Activated CD8-positive, alpha-beta T cell treated with anti-CD3 and anti-CD28 coated beads, Interleukin-2, amount 10 ng/mL, durations not matched to agents 7 days and 5 days (primary cell): ENCODE measurements at regions not wholly inside any gene's neighbourhood (a gene's known extent, or its start where the extent isn't known, plus 50 kb on each side); places are given as distances from the start of the nearest gene placed in this dataset.

Source experiments
- ATAC-seq: fragments of 150-1000 bp; cut with Tn5 transposase; one replicate; pipeline ENCODE4 v1.10.0; 2021; ENCODE audit warnings: moderate library complexity
- CTCF ChIA-PET: fragments of 350-600 bp; sonication (Branson Sonifier 250); formaldehyde crosslinking; loops from one replicate; lab custom pipeline; 2021; ENCODE audit warnings: antibody characterized with exemption; lab: Charles Lee
- POLR2A ChIA-PET: fragments of 350-600 bp; sonication (Branson Sonifier 250); formaldehyde crosslinking; loops from one replicate; lab custom pipeline; 2021; ENCODE audit warnings: antibody characterized with exemption; lab: Charles Lee
- DNase-seq: peaks from one replicate; pipeline ENCODE4 v3.0.0-alpha.2; 2020
- H3K27ac Mint-ChIP-seq: one replicate; pipeline ENCODE4 v1.8.0; 2021; ENCODE audit warnings: mild to moderate bottlenecking, mixed read lengths
- H3K27me3 Mint-ChIP-seq: one replicate; pipeline ENCODE4 v1.8.0; 2021; ENCODE audit warnings: low read depth, mixed read lengths
- H3K36me3 Mint-ChIP-seq: one replicate; pipeline ENCODE4 v1.8.0; 2021; ENCODE audit warnings: low read depth, mixed read lengths
- H3K4me1 Mint-ChIP-seq: one replicate; pipeline ENCODE4 v1.8.0; 2021; ENCODE audit warnings: low read depth, mixed read lengths
- H3K4me3 Mint-ChIP-seq: one replicate; pipeline ENCODE4 v1.8.0; 2021; ENCODE audit warnings: mild to moderate bottlenecking, mixed read lengths
- H3K9me3 Mint-ChIP-seq: one replicate; pipeline ENCODE4 v1.8.0; 2022; ENCODE audit warnings: mixed read lengths; ENCODE audit not compliant: insufficient read depth

DNA sequence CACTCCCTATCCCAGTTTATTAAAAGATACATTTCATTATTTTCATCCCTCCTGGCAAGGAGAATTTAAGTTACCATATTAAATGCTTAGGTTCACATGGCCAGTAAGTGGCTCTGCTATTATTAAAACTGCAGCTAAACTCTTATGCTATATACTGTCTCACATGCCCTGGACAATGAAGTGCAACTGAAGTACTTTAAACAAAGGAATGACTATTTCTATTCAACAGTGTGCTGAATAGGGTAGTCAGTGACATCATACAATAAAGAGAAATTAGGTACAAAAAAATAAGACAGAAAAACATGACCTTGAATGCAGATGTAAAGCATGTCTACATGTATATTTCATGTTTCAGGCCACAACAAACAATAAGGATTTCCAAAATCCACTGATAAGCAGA, 282.6 kb upstream of the SMC2 start:
- H3K4me1 Mint-ChIP-seq = no peaks in the 10 kb centered on the region
- ChIA-PET POLR2A (no interaction called here), CTCF (no interaction called here)
- no peak overlapping the region for H3K4me3 Mint-ChIP-seq
- no peaks in the 10 kb centered on the region for H3K9me3 Mint-ChIP-seq
- no peaks in the 10 kb centered on the region for H3K36me3 Mint-ChIP-seq
- no peak for DNase-seq
- no peaks in the 10 kb centered on the region for H3K27me3 Mint-ChIP-seq
- no peak overlapping the region for H3K27ac Mint-ChIP-seq
- no peak for ATAC-seq

DNA sequence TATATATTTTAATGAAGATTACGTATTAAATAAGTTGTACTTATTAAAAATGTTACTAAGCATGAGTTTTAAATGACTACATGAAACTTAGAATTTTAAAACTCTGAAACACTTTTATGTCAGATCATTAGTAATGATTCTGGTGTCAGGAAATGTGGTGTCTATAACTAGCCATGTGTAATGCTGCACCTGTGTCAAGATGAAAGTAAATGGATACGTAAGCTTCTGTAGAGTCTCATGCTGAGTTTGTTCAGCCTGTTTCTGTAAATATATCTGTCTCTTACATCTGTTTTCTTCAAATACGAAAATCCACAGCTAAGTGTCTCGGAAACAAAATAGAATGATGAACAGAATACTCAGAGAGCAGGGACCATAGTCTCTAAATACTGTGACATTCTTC, 278.0 kb upstream of the SMC2 start:
- POLR2A ChIA-PET = no interaction called here
- no peak for ATAC-seq
- CTCF ChIA-PET = no interaction called here
- Mint-ChIP-seq H3K36me3 (no peaks in the 10 kb centered on the region), H3K9me3 (no peaks in the 10 kb centered on the region), H3K4me1 (no peaks in the 10 kb centered on the region), H3K27me3 (no peaks in the 10 kb centered on the region), H3K27ac (no peak overlapping the region), H3K4me3 (no peak overlapping the region)
- no peak for DNase-seq

DNA sequence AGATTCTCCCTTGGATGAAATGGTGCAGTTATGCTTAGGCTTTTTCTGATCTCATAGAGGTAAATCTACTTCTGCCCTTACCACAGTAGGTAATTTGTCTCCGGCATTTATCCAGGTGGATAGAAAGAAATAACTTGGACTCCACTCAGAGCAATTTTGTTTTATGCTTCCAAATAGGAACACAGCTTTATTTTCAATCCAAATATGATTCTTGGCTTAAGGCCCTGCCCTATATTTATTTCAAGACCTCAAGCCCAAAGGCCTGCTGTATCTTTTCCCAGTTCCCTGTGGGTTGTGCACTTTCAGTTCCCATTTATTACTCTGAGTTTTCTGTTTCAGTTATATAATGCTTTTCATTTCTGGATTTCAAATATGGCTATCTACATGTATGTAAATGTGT, 274.2 kb upstream of the SMC2 start:
- DNase-seq (no peak), ATAC-seq (no peak)
- Mint-ChIP-seq H3K4me3 (no peak overlapping the region), H3K36me3 (no peaks in the 10 kb centered on the region), H3K4me1 (no peaks in the 10 kb centered on the region), H3K9me3 (no peaks in the 10 kb centered on the region), H3K27ac (no peak overlapping the region), H3K27me3 (no peaks in the 10 kb centered on the region)
- ChIA-PET POLR2A (no interaction called here), CTCF (no interaction called here)

DNA sequence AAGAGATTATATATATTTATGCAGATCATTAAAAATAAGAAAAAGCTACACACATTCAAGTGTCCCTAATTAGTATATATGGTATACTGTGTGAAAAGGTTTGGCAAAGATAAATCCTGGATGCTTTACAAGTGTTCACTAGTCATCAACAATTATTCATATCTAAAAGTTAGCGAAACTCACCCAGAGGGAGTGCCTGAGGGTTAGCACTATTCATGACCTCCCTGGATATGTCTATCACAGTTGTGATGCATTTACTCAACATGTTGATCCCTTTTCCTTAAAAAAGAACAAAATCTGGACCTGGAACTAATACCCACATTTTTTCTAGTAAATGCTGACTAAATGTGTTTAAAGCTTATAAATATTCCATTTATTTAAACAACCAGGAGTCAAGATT, 273.0 kb upstream of the SMC2 start:
- Mint-ChIP-seq H3K4me3 (no peak overlapping the region), H3K4me1 (no peaks in the 10 kb centered on the region), H3K27ac (no peak overlapping the region), H3K27me3 (no peaks in the 10 kb centered on the region), H3K36me3 (no peaks in the 10 kb centered on the region), H3K9me3 (no peaks in the 10 kb centered on the region)
- POLR2A ChIA-PET = no interaction called here
- CTCF ChIA-PET = no interaction called here
- no peak for DNase-seq
- ATAC-seq = no peak

DNA sequence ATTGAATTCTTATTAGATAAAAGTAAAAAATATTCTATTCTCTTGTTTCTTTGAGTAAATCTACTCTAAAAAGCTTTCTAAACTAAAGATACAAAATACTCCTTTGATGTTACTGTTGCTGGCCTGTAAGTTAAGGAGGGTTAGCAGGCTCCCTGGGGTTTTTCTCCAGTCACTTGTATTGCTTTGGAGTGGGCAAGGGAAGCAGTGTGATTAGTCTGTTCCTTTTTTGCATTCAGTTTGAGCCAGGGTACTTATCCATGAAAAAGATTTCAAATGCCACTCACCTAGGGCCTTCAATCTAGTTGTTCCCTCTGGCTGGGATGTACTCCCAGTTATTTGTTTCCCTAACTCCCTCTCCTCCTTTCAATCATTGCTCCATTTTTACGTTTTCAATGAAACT, 256.2 kb upstream of the SMC2 start:
- Mint-ChIP-seq H3K4me3 (no peak overlapping the region), H3K27me3 (no peaks in the 10 kb centered on the region), H3K27ac (no peak overlapping the region), H3K36me3 (no peaks in the 10 kb centered on the region), H3K9me3 (no peaks in the 10 kb centered on the region), H3K4me1 (no peaks in the 10 kb centered on the region)
- ATAC-seq = no peak
- DNase-seq = no peak
- POLR2A ChIA-PET = no interaction called here
- CTCF ChIA-PET = no interaction called here

DNA sequence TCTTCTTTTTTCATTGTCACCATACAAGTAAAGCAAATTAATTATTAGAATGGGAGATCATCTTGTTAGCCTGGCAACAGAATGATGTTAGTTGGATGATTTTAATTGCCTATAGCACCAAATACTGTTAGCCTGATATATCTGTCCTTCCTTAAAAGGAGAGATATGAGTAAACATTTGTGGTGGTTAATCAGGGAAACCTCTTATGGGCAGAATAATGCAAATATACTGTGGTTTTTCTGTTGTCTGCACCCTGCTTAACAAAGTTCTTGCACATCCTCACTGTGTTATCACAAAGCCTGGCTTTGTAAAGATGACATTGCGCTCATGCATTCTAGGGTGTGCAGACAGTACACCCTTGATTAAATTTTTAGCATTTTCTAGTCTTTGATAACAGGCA, 254.9 kb upstream of the SMC2 start:
- DNase-seq (no peak), ATAC-seq (no peak)
- Mint-ChIP-seq H3K4me3 (no peak overlapping the region), H3K4me1 (no peaks in the 10 kb centered on the region), H3K9me3 (no peaks in the 10 kb centered on the region), H3K27ac (no peak overlapping the region), H3K36me3 (no peaks in the 10 kb centered on the region), H3K27me3 (no peaks in the 10 kb centered on the region)
- CTCF ChIA-PET = no interaction called here
- POLR2A ChIA-PET = no interaction called here

DNA sequence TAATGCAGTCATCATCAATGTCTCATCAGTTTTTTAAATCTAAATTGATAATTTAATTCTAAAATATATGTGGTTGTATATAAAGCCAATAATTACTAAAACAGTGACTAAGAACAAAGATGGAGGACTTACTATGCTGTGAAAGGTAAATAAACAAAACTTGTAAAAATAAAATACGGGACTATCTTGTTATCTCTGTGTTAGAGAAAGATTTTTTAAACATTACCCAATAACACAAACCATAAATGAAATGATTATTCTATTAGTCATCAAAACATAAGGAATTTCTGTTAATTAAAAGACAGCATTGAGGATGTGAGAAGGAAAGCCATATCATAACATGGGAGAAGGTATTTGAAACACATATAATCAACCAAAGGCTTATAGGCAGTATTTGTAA, 226.2 kb upstream of the SMC2 start:
- H3K4me3 Mint-ChIP-seq = no peak overlapping the region
- H3K4me1 Mint-ChIP-seq = no peaks in the 10 kb centered on the region
- ChIA-PET CTCF (no interaction called here), POLR2A (no interaction called here)
- H3K36me3 Mint-ChIP-seq = no peaks in the 10 kb centered on the region
- no peaks in the 10 kb centered on the region for H3K9me3 Mint-ChIP-seq
- ATAC-seq = no peak
- H3K27ac Mint-ChIP-seq = no peak overlapping the region
- no peaks in the 10 kb centered on the region for H3K27me3 Mint-ChIP-seq
- no peak for DNase-seq

DNA sequence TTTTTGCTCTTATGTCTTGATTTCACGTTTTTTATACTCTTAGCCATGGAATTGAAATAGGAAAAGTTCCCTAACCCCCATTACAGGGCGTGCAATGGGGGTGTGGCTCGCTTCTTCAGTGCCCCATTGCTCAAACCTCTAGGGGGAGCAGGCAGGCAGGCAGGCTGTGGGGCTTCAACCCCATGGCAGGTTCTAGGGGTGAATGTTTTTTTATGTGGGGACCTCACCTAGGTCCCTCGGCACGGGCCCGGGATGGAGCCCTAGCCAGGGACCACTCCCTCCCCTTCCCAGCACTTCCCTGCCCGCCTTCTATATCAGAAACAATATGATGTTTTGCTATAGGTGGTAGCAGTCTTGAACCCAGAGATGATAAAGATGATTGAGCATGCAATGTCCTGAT, 221.3 kb upstream of the SMC2 start:
- CTCF ChIA-PET = no interaction called here
- no peaks in the 10 kb centered on the region for H3K9me3 Mint-ChIP-seq
- ATAC-seq (no peak), DNase-seq (no peak)
- no peak overlapping the region for H3K4me3 Mint-ChIP-seq
- no peak overlapping the region for H3K27ac Mint-ChIP-seq
- no peaks in the 10 kb centered on the region for H3K27me3 Mint-ChIP-seq
- POLR2A ChIA-PET = no interaction called here
- no peaks in the 10 kb centered on the region for H3K36me3 Mint-ChIP-seq
- no peaks in the 10 kb centered on the region for H3K4me1 Mint-ChIP-seq

DNA sequence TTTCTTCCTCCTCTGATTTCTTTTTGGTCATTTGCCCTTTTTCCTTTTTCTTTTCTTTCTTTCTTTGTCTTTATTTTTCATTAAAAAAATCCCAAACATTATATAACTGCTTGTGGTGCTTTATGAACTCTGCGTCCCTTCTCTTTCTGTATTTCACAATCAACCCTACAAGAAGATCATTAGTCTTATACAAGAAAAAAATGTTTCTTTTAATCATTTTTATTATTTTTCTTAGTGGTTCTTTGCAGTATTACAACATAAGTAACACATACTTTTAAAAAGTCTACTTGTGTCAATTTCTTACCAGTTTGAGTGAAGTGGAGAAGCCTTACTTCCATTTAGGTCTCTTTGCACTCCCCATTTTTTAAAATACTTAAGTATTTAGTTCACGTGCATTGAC, 212.7 kb upstream of the SMC2 start:
- ChIA-PET POLR2A (no interaction called here), CTCF (no interaction called here)
- H3K4me3 Mint-ChIP-seq = no peak overlapping the region
- no peaks in the 10 kb centered on the region for H3K27me3 Mint-ChIP-seq
- H3K9me3 Mint-ChIP-seq = no peaks in the 10 kb centered on the region
- no peaks in the 10 kb centered on the region for H3K4me1 Mint-ChIP-seq
- H3K36me3 Mint-ChIP-seq = no peaks in the 10 kb centered on the region
- no peak for DNase-seq
- no peak overlapping the region for H3K27ac Mint-ChIP-seq
- no peak for ATAC-seq

DNA sequence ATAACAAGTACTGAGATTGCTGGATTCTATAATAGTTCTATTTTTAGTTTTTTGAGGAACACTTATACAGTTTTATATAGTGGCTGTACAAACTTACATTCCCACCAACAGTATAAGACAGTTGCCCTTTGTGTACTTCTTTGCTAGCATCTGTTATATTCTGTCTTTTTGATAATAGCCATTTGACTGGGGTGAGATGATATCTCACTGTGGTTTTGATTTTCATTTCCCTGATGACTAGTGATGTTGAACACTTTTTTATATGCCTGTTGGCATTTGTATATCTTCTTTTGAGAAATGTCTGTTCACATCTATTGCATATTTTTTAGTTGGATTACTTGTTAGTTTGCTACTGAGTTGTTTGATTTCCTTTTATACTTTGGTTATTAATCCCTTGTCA, 204.1 kb upstream of the SMC2 start:
- Mint-ChIP-seq H3K4me3 (no peak overlapping the region), H3K27ac (no peak overlapping the region), H3K36me3 (no peaks in the 10 kb centered on the region), H3K27me3 (no peaks in the 10 kb centered on the region), H3K9me3 (no peaks in the 10 kb centered on the region), H3K4me1 (no peaks in the 10 kb centered on the region)
- POLR2A ChIA-PET = no interaction called here
- CTCF ChIA-PET = no interaction called here
- ATAC-seq (no peak), DNase-seq (no peak)

DNA sequence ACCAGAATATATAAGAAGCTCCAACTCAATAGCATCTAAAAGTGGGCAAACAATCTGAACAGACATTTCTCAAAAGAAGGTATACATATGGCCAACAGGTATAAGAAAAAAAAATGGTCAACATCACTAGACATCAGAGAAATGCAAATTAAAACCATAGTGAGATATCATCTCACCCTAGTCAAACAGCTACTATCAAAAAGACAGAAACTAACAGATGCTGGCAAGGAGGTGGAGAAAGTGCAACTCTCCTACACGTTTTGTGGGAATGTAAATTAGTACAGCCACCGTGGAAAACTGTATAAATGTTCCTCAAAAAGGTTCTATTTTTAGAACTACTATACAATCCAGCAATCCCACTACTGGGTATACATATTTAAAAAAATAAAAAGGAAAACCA, 199.9 kb upstream of the SMC2 start:
- no peak for DNase-seq
- H3K27ac Mint-ChIP-seq = no peak overlapping the region
- no peaks in the 10 kb centered on the region for H3K9me3 Mint-ChIP-seq
- H3K27me3 Mint-ChIP-seq = no peaks in the 10 kb centered on the region
- H3K4me3 Mint-ChIP-seq = no peak overlapping the region
- ChIA-PET POLR2A (no interaction called here), CTCF (no interaction called here)
- H3K4me1 Mint-ChIP-seq = no peaks in the 10 kb centered on the region
- no peak for ATAC-seq
- no peaks in the 10 kb centered on the region for H3K36me3 Mint-ChIP-seq

DNA sequence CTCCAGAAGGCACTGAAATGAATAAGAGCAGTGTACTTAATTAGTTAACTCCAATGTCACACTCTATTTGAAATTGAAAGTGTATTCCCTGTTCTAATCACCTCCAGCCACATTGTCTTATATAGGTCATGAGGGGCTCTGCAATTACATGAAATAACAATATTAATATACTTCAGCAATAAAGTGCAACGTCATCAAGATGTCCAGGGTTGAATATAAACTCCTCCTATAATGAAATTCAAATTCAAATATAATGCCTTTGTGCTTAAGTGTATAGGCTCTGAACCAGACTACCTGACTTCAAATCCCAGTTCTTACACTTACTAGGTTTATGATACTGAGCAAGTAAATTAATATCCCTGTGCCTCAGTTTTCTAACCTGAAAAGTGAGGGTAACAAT, 195.6 kb upstream of the SMC2 start:
- ATAC-seq = no peak
- DNase-seq = no peak
- no peaks in the 10 kb centered on the region for H3K27me3 Mint-ChIP-seq
- POLR2A ChIA-PET = no interaction called here
- no peaks in the 10 kb centered on the region for H3K9me3 Mint-ChIP-seq
- H3K36me3 Mint-ChIP-seq = no peaks in the 10 kb centered on the region
- no peaks in the 10 kb centered on the region for H3K4me1 Mint-ChIP-seq
- CTCF ChIA-PET = no interaction called here
- H3K4me3 Mint-ChIP-seq = no peak overlapping the region
- H3K27ac Mint-ChIP-seq = no peak overlapping the region

DNA sequence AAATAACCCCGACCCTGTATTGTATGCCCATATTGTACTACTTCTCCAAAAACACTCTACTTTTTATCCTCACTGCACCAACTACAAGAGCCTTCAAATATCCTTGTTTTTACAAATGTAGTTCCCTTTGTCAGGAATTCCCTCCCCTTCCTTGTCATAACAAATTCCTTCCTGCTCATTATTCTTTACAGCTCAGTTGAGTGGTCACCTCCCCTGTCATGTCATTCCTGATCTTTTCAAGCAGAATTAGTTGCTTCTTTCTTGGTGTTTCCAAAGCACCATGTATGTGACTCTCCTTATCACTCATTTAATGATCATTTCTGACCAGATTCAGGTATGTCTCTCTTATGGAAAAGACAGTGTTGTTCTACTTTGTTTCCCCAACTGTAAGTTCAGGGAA, 194.2 kb upstream of the SMC2 start:
- CTCF ChIA-PET = no interaction called here
- Mint-ChIP-seq H3K9me3 (no peaks in the 10 kb centered on the region), H3K27ac (no peak overlapping the region), H3K4me1 (no peaks in the 10 kb centered on the region), H3K27me3 (no peaks in the 10 kb centered on the region), H3K4me3 (no peak overlapping the region), H3K36me3 (no peaks in the 10 kb centered on the region)
- ATAC-seq = no peak
- POLR2A ChIA-PET = no interaction called here
- no peak for DNase-seq
